ENCODE measurements at regions not wholly inside any gene's neighbourhood (a gene's known extent, or its start where the extent isn't known, plus 50 kb on each side); places are given as distances from the start of the nearest gene placed in this dataset.

DNA sequence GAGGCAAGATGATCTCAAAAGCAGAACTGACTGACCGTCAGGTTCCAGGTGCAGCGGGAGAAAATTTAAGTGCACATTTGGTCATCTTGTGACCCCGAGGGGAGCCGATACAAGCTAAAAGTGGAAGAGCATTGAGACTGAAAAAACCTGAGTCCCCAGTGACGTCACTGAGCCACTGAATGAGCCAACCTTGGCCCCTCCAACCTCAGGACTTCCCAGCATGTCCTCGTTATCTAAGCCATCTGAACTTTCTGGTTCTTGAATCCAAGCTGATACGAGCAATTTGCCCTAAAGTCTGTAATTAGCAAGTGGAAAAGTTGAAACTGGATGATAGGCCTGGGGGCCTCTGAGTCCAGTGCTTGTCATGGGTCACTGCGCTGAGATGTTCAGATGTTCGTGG lies 51.1 kb upstream of the ISX start:
- no peak for DNase-seq
- H3K9me3 Mint-ChIP-seq = no peaks in the 10 kb centered on the region
- no peaks in the 10 kb centered on the region for H3K27me3 Mint-ChIP-seq
- no peaks in the 10 kb centered on the region for H3K4me1 Mint-ChIP-seq (ENCODE audit: low read depth)
- no peak overlapping the region for H3K27ac Mint-ChIP-seq
- H3K36me3 Mint-ChIP-seq (ENCODE audit: low read depth) = no peaks in the 10 kb centered on the region
- no peak overlapping the region for H3K4me3 Mint-ChIP-seq

Measured in activated T-cell treated with anti-CD3 and anti-CD28 coated beads, Interleukin-2, amount 50 U/mL, for 24 hours (primary cell).